GM18868 (cell line): ENCODE measurements at regions not wholly inside any gene's neighbourhood (a gene's known extent, or its start where the extent isn't known, plus 50 kb on each side); places are given as distances from the start of the nearest gene placed in this dataset.

Source experiments
- ATAC-seq: cut with Tn5 transposase; IDR thresholded peaks from one replicate; pipeline ENCODE4 v1.9.1; 2021; ENCODE audit warnings: mild to moderate bottlenecking, moderate library complexity; ENCODE audit not compliant: unreplicated experiment

GRCh38 chr6:137687818-137688217 lies 179.2 kb upstream of the TNFAIP3 start:
- ATAC-seq, result no peak

DNA sequence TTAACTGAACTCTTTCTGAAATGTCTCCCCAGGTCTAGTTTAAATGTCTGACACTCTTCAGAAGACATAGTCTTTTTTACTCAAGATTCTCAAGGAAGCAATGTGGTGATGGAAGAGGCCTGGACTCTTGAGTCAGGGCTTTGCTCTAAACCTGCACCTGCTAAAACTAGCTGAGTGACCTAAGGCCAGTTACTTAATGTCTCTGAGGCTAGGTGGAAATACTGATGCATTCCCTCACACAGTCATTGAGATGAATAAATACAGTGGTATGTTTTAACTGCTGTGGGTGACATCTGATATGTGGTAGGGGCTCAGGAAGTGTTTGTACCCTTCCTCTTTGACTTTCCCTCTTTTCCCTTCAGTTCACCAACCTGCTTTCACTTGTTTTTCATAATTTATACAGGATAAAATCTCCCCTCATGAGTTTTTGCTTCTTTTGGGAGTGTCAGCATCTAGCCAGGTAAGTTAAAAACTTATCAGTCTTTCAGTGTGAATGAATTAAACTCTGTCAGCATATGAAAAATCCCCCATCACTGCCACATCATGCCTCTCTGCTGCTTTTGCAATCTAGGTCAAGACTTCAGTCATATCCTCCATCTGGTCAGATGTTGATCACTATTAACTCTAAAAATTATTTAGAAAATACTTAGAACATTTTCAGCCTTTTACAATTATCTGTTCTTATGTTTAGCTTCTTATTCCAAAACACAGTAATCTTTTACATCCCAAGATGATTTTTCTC lies 178.7 kb upstream of the TNFAIP3 start:
- no peak for ATAC-seq

DNA sequence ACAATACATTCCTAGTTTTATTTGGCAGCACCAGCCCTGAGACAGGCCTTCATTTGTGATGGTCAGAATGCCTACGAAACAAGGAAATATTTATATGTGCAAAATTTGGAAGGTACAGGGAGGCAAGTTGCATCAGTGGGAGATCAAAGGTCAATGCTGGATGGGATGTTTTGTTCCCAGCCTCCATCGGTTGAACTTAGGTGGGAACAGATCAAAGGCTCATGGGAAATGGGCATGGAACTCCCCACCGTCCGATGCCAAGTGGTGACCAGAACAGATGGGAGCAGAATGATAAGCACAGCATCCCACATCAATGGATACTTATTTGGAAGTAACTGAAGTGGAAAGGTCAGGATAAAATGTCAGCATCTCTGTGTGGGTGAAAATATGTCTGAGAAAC lies 177.7 kb upstream of the TNFAIP3 start:
- ATAC-seq, result no peak

DNA sequence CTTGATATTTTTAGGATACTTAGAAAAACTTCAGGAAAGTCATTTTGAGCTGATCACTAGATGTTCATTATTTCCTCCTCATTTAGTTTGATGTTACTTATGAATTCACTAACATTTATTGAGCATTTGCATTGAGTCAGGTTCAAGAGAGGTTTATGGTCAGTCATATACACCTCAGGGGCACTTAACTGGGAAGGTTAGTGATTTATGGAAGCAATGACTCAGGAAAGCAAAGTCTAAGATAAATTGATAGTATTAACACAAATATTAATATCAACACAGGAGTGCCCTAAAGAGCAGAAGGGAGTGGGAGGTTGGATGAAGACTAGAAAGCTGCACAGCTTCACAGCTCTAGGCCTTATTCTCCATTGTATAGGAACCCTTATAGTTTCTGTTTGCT lies 177.0 kb upstream of the TNFAIP3 start:
- ATAC-seq, result no peak

DNA sequence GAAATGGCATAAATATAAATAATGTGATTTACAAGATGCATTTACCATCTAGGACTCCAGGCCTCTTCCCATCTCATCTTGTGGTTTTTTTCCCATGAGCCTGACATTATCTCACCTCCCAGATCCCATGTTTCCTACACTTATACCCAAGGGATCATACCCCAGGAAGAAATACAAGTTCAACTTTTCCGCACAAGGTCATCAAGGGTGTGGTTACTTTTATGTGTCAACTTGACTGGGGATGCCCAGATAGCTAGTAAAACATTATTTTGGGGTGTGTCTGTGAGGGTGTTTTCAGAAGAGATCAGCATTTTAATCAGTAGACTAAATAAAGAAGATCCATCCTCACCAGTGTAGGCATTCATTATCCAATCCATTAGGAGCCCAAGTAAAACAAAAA lies 176.3 kb upstream of the TNFAIP3 start:
- no peak for ATAC-seq

GRCh38 chr6:137692308-137692707 lies 174.8 kb upstream of the TNFAIP3 start:
- ATAC-seq, result no peak

- ATAC-seq, result no peak
These were observed 174.3 kb upstream of the TNFAIP3 start for GRCh38 chr6:137692806-137693205.

DNA sequence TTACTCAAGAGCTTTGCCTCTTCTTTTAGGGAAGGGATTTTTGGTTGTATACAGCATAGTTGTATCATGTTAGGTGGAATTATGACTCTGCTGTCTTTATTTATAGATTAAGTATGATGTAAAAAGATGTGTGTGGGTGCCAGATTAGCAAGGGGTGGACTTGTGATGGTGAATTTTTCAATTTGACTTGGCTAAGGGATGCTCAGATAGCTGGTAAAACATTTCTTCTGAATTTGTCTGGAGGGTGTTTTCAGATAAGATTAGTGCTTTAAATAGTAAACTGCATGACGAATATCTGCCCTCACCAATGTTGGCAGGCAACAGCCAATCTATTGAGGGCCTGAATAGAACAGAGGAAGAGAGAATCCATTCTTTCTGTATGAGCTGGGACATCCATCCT lies 173.3 kb upstream of the TNFAIP3 start:
- ATAC-seq, result no peak

GRCh38 chr6:137696765-137697164 lies 170.3 kb upstream of the TNFAIP3 start:
- no peak for ATAC-seq

DNA sequence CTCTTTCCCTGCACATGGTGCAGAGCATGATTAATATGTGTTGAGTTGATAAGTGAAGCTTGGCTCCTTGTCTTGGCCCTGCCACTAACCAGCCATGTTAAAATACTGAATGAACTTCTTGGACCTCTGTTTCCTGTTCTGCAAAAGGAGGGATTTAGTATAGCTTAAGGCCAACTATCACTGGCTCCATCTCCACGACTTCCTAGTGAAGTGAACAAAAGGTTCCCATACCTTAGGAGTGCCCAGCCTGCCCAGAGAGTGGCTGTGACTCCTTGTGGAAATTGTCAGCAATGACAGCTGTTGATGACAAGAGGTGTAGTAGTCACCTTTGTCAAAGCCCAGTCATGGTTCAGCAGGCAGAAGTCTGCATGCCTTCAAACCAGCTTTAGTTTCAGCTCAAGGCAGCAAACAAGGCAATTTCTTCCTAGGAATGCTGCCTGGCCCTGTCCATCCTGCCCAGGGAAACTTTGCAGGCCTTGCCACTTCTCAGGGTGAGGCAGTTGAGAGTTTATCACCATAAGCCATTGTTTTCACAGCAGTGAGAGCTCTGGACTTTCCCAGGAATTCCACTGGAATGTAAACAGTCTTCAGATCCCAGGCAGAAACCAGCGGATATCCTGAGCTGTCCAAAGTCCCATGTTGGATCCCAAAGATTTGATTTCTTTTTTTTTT lies 169.7 kb upstream of the TNFAIP3 start:
- peak; percentile 78 for ATAC-seq

DNA sequence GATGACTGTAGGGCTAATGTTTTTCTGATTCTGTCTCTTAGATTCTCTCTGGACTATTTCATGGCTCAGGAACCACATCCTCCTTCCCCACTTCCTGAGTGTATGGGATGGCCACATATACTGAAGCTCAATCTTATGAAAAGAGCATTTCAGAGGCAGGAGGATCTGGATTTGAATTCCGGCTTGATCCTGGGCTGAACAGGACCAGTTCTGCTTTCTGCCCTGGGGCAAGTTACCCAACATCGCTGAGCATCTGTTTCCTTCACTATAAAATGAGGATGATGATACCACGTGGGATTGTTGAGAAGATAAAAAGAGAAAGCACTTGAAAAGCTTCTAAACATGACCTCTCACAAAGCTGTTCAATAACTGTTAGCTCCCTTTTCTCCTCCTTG lies 168.4 kb upstream of the TNFAIP3 start:
- ATAC-seq, result no peak

- ATAC-seq, result no peak
These were observed 167.9 kb upstream of the TNFAIP3 start for GRCh38 chr6:137699031-137699683.

- no peak for ATAC-seq
These were observed 166.9 kb upstream of the TNFAIP3 start for GRCh38 chr6:137700161-137700560.

GRCh38 chr6:137700751-137701477 lies 166.1 kb upstream of the TNFAIP3 start:
- no peak for ATAC-seq

GRCh38 chr6:137701942-137702341 lies 165.1 kb upstream of the TNFAIP3 start:
- ATAC-seq, result no peak

DNA sequence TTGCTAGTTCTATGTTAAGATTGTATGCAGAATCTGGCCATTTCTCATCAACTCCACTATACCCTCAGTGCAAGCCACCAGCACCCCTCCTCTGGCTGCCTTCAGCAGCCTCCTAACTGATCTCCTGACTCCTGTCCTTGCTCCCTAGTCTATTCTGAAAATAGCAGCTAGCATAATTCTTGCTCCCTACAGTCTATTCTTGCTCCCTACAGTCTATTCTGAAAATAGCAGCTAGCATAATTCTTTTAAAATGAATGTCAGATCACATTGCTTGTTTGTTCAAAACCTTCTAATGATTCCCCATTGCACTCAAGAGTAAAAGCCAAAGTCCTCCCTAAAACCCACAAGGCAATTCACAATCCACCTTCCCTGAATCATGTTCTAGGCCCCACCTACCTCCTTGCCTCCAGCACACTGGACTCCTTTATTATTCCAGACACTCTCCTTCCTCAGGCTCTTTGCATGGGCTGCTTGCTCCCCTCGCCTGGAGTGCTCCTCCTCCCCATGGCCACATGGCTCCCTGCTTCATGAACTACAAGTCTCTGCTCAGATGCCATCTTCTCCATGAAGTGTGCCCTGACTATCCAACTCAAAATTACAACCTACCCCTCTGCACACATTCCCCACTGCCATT lies 164.2 kb upstream of the TNFAIP3 start:
- no peak for ATAC-seq

DNA sequence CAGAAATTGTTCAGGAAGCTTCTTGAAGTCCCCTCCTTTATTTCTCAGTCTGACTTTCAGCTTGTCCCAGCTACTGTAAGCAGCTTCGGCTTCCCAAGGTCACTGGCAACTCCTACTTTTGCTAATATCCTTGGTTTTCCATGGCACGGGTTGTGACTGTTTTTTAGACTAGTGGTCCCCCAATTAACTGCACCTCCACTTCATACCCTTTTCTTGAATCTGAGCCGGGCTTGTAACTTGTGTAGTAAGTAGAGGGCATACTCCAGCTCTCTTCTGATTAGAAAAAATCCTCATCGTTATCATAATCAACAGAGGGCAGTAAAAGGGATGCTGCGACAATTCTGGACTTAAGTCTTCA lies 162.3 kb upstream of the TNFAIP3 start:
- ATAC-seq, result no peak

DNA sequence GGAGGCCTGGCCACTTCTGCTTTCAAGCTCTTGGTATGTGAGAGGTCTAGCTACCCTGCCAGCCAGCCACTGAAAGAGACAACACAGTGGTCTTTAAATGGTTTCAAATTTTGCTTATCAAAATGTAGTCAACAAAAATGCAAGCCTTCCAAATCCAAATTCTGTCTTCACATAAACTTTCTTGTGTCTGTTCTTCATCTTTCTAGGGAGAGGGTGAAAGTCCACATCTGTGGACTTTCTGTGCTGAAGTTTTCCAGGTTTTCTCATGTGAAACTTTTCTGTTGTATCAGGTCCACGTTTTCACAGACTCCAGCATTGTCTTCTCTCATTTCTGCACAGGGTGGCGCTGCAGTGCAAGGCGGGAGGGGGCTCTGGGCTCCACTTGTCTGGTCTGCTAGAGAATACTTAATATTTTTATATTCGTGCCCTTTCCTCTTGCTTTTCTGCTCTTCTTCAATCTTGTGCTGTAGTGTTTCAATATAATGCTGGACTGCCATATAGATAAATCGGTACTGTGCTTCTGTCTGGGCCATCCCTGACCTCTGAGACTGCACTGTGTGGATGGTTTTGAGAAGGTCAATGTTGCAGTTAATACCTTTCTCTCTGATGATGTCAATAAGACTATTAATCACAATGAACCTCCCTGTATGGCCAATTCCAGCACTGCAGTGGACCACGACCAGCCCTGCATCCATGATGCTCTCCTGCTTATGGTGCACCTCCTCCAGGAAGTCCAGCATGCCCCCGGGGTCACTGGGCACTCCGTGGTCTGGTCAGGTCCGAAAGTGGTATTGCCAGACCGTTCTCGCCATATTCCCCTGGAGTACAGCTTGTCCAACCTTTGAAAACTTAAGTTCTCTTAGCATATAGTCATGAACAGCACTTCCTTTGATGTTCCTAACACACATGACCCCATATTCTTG lies 161.6 kb upstream of the TNFAIP3 start:
- ATAC-seq, result peak; percentile 41

DNA sequence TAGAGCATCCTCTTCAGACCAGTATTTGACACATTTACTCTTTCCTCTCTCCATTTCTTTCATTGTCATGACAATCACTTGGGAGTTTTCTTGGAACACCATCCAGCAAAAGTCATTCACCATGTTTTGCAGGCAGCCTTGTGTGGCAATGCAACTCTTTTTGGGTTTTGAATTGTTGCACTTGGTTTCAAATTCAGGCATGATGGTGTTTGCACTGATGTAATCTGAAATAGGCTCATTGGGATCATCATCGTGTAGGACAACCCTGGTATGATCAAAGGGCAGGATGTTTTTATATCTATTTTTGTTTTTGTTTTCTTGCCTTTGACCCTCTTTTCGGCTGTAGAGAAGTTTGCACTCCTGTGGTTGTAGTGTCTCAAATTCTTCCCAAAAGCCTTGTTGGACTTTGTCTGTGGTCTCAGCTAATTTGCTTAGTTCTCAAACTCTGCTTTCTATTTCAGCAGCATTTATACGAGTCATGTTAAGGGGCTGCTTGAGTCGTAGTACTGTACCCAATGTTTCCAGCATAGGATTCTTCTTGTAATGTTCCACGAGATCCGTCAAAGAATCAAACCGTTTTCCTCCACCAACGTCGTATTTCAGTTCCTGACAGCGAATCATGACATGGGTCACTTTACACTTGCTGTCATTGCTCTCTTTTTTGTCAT lies 160.8 kb upstream of the TNFAIP3 start:
- ATAC-seq, result no peak
